ENCODE measurements at regions not wholly inside any gene's neighbourhood (a gene's known extent, or its start where the extent isn't known, plus 50 kb on each side); places are given as distances from the start of the nearest gene placed in this dataset.

- H3K27ac ChIP-seq (ENCODE audit: low read length in 2 of 2), result no peak overlapping the region
- H2AFZ ChIP-seq (ENCODE audit: insufficient read depth, low read depth, low read length, poor library complexity, severe bottlenecking), result no peak overlapping the region
- DNase-seq (no peak), ATAC-seq (ENCODE audit: low read depth) (no peak)
- Mint-ChIP-seq H3K27ac (no peak overlapping the region), H3K27me3 (no peaks in the 10 kb centered on the region), H3K9me3 (ENCODE audit: insufficient read depth) (no peaks in the 10 kb centered on the region), H3K4me1 (no peaks in the 10 kb centered on the region), H3K4me3 (no peak overlapping the region)
- ChIA-PET POLR2A (no interaction called here), CTCF (no interaction called here)
- no peaks in the 10 kb centered on the region for H3K79me2 ChIP-seq (ENCODE audit: control insufficient read depth, insufficient read depth, low read length)
- H3K36me3 ChIP-seq (replicated peaks in 1 of 2; ENCODE audit: control extremely low read depth in 1 of 2, control insufficient read depth in 1 of 2, extremely low read depth in 1 of 2, insufficient read depth in 2 of 2, low read length in 1 of 2), result no peaks in the 10 kb centered on the region
- H3K27me3 ChIP-seq (replicated peaks in 1 of 4; ENCODE audit: control extremely low read depth in 1 of 4, control insufficient read depth in 3 of 4, insufficient read depth in 4 of 4, low read length in 3 of 4), result no peaks in the 10 kb centered on the region
- no CpG with 5 or more reads among the region's 5 CpGs for WGBS (ENCODE audit: insufficient coverage)
- H3K4me2 ChIP-seq (replicated peaks; ENCODE audit: low read depth, low read length, poor library complexity, severe bottlenecking), result no peak overlapping the region
- H3K9me3 ChIP-seq (ENCODE audit: control extremely low read depth in 1 of 3, control insufficient read depth in 2 of 3, insufficient read depth in 1 of 3, low read length in 2 of 3), result peaks cover 0 to 5% (median 0%) of the 10 kb centered on the region in 3 donors
- no peak overlapping the region for H3K4me3 ChIP-seq (ENCODE audit: control extremely low read depth in 1 of 5, extremely low read depth in 1 of 5, insufficient read depth in 1 of 5, low read depth in 2 of 5, low read length in 4 of 5)
- intact Hi-C loops (cut with micrococcal nuclease), result no loop called here
- H3K4me1 ChIP-seq (ENCODE audit: control insufficient read depth in 2 of 2, insufficient read depth in 2 of 2, low read length in 2 of 2), result no peaks in the 10 kb centered on the region
- H3K9ac ChIP-seq (ENCODE audit: low read length), result no peak overlapping the region
- TF ChIP-seq EZH2 (IDR thresholded peaks at IDR 0.05; ENCODE audit: borderline replicate concordance, insufficient read depth, low read depth, low read length, poor library complexity, severe bottlenecking), result no peak
- no peak for TF ChIP-seq CTCF (IDR thresholded peaks at IDR 0.05)
- no peaks in the 10 kb centered on the region for H4K20me1 ChIP-seq (ENCODE audit: control insufficient read depth, insufficient read depth, low read length, poor library complexity, severe bottlenecking)
Observed at GRCh38 chr10:2487921-2488320, 579.4 kb upstream of the PFKP start.

DNA sequence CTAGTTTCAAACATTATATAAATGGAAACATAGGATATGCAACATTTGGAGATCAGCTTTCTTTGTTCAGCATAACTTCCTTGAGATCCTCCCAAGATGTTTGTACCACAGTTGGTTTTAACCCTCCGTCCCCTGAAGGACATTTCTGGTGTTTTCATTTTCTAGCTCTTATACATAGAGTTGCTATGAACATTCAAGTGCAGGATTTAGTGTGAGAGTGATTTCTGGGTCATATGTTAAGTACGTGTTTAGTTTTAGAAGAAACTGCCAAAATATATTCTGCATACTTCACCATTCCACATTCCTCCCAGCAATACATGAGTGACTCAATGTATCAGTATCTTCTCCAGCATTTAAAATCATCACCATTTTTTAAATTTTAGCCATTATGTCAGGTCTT is 588.7 kb upstream of the PFKP start:
- no peak for DNase-seq
- no peak overlapping the region for H3K27ac ChIP-seq (ENCODE audit: low read length in 2 of 2)
- H2AFZ ChIP-seq (ENCODE audit: insufficient read depth, low read depth, low read length, poor library complexity, severe bottlenecking), result no peak overlapping the region
- no peak overlapping the region for H3K4me3 Mint-ChIP-seq
- H3K27me3 ChIP-seq (replicated peaks in 1 of 4; ENCODE audit: control extremely low read depth in 1 of 4, control insufficient read depth in 3 of 4, insufficient read depth in 4 of 4, low read length in 3 of 4), result no peaks in the 10 kb centered on the region
- TF ChIP-seq CTCF (IDR thresholded peaks at IDR 0.05) (no peak), EZH2 (IDR thresholded peaks at IDR 0.05; ENCODE audit: borderline replicate concordance, insufficient read depth, low read depth, low read length, poor library complexity, severe bottlenecking) (no peak)
- intact Hi-C loops (cut with micrococcal nuclease), result no loop called here
- ChIA-PET CTCF (no interaction called here), POLR2A (interaction anchor here (0.6 kb wide), 1 partner anchor 80 kb away, joined by 3 read pairs; no protein-coding TSS in a partner anchor)
- H3K4me3 ChIP-seq (ENCODE audit: control extremely low read depth in 1 of 5, extremely low read depth in 1 of 5, insufficient read depth in 1 of 5, low read depth in 2 of 5, low read length in 4 of 5), result no peak overlapping the region
- WGBS (ENCODE audit: insufficient coverage), result no CpG with 5 or more reads among the region's 2 CpGs
- H3K9me3 Mint-ChIP-seq (ENCODE audit: insufficient read depth), result peaks cover 3% of the 10 kb centered on the region
- no peaks in the 10 kb centered on the region for H3K4me1 Mint-ChIP-seq
- no peak overlapping the region for H3K4me2 ChIP-seq (replicated peaks; ENCODE audit: low read depth, low read length, poor library complexity, severe bottlenecking)
- no peak overlapping the region for H3K27ac Mint-ChIP-seq
- no peaks in the 10 kb centered on the region for H3K4me1 ChIP-seq (ENCODE audit: control insufficient read depth in 2 of 2, insufficient read depth in 2 of 2, low read length in 2 of 2)
- no peak for ATAC-seq (ENCODE audit: low read depth)
- no peak overlapping the region for H3K9ac ChIP-seq (ENCODE audit: low read length)
- peaks cover 0 to 8% (median 0%) of the 10 kb centered on the region in 3 donors for H3K9me3 ChIP-seq (ENCODE audit: control extremely low read depth in 1 of 3, control insufficient read depth in 2 of 3, insufficient read depth in 1 of 3, low read length in 2 of 3)
- H3K79me2 ChIP-seq (ENCODE audit: control insufficient read depth, insufficient read depth, low read length), result no peaks in the 10 kb centered on the region
- no peaks in the 10 kb centered on the region for H4K20me1 ChIP-seq (ENCODE audit: control insufficient read depth, insufficient read depth, low read length, poor library complexity, severe bottlenecking)
- no peaks in the 10 kb centered on the region for H3K36me3 ChIP-seq (replicated peaks in 1 of 2; ENCODE audit: control extremely low read depth in 1 of 2, control insufficient read depth in 1 of 2, extremely low read depth in 1 of 2, insufficient read depth in 2 of 2, low read length in 1 of 2)
- no peaks in the 10 kb centered on the region for H3K27me3 Mint-ChIP-seq

Measured in B cell (primary cell).